HT-29 (cell line): ENCODE measurements at regions not wholly inside any gene's neighbourhood (a gene's known extent, or its start where the extent isn't known, plus 50 kb on each side); places are given as distances from the start of the nearest gene placed in this dataset.

Source experiments
- DNase-seq: peaks from one replicate; pipeline ENCODE4 v3.0.0-alpha.2; 2015; ENCODE audit warnings: low spot score

DNA sequence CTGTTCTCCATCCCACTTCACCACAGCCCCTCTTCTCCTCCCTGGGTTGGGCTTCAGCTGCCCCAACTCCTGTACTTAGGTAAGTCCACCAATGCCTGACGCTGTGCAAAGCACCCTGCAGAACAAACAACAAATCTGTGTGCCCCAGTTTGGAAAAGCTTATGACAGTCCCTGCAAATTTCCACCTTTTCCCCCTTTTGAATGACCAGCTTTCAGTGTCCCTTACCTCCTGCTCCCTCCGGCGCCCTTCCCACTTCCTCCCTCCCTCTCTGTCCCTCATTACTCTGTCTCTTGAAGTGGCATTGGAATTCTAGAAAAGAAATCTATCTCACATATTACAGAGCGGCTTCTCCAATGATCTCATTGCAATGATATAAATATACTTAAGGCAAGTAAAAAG is 352.9 kb upstream of the B3GAT1 start:
- DNase-seq = no peak

DNA sequence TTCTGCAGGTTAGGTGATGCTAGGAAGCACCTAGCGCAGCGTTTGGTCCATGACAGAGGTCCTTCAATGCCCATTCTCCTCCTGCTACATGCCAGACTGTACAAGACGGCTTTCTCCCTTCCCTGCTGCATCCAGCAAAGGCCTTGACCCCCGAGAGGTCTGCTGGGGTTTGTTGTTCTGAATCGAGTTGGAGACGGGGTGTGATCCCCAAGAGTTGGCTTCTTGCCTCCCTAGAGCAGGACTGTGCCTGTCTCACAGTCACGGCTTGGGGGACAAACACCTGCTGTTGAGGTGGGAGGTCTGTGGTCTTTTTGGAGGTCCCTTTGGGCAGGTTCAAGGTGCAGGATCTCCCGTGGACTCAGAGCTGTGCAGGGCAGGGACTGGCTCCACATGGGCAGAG is 352.3 kb upstream of the B3GAT1 start:
- no peak for DNase-seq

GRCh38 chr11:134763030-134763388 is 351.0 kb upstream of the B3GAT1 start:
- no peak for DNase-seq

DNA sequence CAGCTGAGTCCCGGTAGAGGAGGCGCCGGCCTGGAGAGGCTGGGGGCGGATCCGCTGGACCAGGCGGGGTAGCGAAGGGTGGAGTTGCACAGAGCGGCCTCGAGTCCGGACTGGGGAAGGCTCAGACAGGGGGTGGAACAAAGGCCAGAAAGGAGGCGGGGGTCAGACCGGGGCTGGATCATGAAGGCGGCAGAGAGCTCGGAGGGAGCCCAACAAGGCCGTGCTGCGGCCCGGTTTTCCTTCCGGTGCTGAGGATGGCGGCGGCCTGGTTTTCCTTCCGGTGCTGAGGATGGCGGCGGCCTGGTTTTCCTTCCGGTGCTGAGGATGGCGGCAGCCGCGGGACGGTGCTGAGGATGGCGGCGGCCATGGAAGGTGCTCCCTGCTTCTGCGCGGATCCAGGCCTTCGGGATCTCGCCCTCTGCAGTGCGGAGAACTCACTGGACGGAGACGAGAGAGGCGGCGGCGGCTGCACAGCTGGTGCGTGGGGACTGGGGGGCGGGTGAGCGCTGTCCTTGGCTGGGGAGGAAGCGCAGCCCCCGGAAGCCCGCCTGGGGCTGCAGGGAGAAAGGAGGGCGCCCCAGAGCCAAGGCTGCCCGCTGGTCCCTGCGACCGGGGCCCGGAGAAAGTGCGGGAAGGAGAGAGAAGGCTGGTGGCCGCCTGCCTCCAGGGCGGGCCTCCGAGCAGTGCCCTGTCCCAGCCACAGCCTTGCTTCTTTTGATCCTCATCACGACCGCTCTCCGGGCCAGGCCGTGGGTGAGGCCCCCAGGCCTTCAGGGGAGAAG is 350.4 kb upstream of the B3GAT1 start:
- DNase-seq = no peak

DNA sequence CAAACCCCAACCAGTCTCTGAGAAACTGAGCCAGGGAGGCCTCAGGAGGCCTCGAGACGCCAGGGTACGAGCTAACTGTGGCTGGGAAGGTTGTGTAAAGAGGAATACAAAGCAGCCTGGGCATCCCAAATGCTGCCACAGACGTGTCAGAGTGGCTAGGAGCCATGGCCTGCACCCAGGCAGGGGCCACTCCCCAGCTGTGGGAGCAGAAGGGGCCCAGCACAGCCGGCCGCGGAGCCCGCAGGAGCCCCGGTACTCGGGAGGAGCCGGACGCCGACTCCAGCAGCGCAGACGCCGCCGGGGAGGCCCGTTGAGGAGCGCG is 349.8 kb upstream of the B3GAT1 start:
- no peak for DNase-seq

GRCh38 chr11:134761386-134761785 is 349.3 kb upstream of the B3GAT1 start:
- no peak for DNase-seq

DNA sequence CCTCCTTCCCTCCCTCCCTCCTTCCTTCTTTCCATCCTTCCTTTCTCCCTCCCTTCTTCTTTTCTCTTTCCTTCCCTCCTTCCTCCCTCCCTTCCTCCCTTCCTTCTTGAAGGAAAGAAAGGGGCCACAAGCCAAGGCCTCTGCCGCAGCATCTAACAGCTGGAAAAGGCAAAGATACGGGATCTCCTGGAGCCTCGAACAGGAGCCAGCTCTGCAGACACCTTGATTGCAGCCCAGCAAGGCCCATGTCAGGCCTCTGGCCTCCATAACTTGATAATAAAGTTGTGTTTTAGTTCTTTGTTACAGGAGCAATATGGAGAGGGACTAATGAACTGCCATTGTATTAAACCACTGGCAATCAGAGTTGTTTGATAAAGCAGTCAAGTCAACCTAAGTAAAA is 348.9 kb upstream of the B3GAT1 start:
- DNase-seq = no peak

DNA sequence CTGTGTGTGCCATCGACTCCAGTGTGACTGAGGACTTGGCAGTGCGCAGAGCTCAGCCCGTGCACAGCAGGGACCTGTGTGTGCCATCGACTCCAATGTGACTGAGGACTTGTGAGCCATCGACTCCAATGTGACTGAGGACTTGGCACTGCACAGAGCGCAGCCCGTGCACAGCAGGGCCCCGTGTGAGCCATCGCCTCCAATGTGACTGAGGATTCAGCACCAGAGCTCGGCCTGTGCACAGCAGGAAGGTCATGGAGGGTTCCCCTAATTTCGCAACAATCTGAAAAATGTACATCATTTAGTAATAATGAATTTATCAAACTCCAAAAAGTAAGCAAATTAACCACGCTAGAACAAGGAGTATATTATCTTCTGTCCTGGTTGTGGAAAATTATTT is 348.3 kb upstream of the B3GAT1 start:
- no peak for DNase-seq

DNA sequence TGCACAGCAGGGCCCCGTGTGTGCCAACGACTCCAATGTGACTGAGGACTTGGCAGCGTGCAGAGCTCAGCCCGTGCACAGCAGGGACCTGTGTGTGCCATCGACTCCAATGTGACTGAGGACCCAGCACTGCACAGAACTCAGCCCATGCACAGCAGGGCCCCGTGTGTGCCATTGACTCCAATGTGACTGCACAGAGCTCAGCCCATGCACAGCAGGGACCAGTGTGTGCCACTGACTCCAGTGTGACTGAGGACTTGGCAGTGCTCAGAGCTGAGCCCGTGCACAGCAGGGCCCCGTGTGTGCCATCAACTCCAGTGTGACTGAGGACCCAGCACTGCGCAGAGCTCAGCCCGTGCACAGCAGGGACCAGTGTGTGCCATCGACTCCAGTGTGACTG is 347.8 kb upstream of the B3GAT1 start:
- DNase-seq = no peak

- DNase-seq = no peak
These were observed 347.2 kb upstream of the B3GAT1 start for GRCh38 chr11:134759274-134759673.

DNA sequence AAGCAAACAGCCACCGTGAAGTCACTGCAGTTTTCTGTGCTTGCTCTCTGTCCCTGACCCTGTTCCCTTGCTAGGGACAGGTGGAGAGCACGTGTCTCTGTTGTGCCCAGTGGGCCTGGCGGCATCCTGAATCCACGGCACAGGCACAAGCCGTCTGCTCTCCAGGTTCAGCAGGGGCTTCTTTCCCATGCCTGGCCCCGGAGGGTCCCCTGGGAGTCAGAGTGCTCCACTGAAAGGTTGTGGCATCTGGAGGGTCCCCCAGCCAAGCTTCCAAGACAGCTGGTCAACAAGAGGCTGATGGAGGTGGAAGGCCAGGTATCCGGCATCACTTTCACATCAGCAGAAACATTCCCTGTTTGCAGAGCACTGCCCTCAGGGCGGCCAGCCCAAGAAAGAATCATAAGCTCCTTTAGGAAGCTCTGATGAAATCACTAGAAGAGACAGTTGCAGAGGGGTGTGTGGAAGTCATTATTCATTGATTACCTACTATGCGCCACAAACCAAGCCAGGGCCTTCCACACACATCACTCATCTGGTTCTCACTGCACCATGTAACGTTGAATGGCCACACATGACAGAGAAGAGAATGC is 346.4 kb upstream of the B3GAT1 start:
- DNase-seq = no peak

DNA sequence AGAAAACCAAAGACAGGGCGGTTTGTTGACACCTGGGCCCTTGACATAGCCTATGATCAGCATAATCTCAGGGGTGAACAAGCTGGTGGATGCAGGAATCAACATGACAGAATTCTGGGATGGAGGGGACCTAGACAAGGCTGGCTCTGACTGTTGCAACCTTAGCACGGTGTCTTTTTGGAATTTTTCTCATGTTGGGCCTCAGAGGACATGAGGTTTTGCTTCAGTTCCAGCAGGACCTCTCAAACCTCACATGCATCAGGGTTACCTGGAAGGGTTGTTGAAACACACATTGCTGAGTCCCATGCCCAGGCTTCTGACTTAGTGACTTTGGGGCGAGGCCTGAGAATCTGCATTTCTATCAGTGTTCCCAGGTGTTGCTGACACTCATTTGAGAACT is 345.6 kb upstream of the B3GAT1 start:
- no peak for DNase-seq

DNA sequence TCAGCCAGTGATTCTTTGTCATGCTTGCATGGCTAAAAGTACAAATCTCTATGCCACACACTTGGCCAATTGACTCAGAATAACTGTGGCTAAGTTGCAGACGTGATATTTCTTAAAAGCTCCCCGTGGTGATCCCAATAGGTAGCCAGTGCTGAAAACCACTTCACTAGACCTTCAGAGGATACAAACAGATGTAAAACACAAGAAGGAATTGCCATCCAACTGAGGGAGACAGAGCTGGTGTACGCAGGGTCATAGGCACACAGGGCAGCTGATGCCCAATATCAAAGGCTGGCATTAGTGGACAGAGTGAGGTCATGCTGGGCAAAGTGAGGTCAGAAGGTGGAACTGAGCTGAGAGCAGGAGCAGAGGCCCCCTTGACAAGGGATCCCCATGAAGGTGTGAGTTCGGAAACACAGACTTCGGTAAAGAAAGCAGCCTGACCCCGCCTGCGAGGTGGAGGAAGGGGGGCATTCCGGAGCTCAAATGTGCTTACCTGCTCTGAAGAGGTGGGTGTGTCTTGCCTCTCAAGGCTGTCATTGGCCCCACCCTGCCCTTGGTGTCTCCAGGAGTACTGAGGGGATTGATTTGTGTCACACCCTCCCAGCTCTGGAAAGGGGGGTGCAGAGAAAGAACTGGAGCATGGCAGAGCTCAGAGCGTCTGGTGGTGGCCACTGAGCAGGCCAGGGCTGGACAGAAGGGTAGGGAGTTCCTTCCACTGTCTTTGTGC is 344.9 kb upstream of the B3GAT1 start:
- DNase-seq = no peak

GRCh38 chr11:134755535-134755934 is 343.5 kb upstream of the B3GAT1 start:
- DNase-seq = no peak

DNA sequence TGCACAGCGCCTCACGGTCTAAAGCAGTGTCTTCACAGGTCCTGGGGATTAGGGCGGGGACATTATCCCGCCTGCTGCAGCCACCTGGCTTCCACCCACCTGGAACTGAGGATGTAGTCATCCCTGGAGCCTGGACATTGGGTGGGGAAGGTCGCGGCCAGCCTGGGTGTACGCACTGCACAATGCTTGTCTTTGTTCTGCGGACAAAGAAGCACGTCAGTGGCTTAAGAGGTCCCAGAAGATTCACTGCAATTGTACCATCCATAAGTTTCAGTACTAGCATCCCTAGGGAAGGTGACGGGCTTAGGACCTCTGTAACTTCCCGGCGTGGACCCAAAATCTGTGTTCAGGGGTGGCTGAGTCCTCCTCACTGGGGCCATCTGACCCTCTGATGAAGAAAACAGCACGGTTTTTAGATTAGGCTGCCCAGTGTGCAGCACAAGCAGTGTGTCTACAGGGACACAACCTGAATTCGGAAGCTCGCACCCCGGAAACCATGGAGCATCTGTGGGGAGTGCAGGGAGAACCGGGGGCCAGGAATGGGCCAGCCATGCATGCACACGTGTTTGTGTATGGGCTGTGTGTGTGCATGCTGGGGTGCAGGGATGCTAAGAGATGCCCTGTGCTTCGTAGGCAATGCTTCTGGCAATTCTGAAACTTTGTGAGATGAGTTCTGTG is 342.6 kb upstream of the B3GAT1 start:
- no peak for DNase-seq

DNA sequence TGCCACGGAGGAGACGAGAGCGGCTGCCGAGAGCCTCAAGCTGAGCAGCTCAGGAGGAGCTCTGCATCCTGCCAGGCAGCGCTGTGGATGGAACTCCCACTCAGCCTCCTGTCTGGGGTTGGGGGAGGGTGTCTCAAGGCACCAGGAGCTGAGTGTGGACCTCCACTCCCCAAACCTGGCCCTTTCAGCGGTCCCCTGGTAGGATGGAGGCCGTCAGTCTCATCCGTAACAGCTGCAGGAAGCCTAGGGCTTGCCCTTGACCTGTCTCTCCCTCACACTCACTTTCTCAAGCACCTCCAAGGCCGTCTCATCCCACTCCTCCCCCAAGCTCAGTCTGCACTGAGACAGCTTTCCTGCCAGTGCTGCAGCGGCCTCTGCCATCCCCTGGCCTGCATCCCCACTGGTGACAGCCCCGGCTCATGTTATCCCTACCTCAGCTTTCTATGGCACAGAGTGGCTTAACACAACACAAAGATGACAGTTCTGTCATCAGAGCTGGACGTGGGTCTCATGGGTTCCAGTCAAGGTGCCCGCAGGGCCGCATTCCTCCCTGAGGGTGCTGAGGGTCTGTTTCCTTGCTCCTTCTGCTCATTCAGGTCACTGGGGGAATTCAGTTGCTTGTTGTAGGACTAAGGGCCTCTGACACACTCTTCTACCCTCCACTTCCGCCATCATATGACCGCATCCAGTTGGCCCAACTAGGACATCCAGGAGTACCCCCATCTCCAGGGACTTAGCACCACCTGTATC is 341.9 kb upstream of the B3GAT1 start:
- no peak for DNase-seq

- DNase-seq = no peak
These were observed 341.1 kb upstream of the B3GAT1 start for GRCh38 chr11:134752964-134753770.

- DNase-seq = no peak
These were observed 340.5 kb upstream of the B3GAT1 start for GRCh38 chr11:134752526-134752925.

GRCh38 chr11:134751766-134752165 is 339.7 kb upstream of the B3GAT1 start:
- DNase-seq = no peak

DNA sequence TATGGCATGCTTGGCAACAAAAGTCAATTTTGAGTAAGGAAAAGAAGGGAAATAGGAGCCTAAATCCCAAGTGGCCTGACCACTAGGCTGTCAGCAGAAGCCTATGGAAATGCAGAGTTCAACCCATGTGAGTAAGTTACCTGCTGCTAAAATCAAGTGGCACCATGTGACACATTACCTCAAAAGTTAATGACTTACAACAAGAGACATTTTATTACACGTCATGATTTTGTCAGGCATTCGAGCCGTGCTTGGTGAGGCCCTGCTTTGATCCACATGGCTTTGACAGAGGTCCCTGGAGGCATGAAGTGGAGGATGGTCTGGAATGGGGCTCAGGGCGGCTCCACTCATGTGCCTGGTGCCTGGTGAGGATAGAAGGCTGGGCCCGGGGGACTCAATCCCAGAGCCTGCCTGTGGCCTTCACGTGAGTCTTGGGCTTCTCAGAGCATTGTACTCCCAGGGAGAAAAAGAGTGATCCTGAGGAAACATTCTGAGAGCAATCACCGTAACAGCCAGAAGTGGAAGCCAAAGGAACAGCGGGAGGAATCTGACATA is 339.1 kb upstream of the B3GAT1 start:
- no peak for DNase-seq

DNA sequence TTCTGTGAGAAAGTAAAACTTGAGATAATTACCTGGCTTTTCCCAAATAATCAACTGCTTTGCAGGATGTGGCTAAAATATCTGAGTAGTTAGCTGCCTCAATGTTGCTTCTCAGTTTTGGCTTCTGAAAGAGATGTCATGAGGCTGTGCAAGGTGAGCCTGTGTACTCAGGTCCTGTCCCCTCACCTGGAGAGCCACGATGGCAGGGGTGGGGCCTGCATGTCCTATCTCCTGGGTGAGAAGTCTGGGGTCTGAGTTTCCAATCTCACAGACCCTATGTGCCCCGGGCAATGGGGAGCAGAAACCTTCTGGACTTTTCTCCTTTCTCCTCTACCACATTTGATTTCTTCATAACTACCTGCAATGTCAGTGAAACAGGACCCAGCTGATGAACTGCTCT is 338.6 kb upstream of the B3GAT1 start:
- no peak for DNase-seq
